NCI-H1694 treated with DMSO at 0.1 percent for 48 hours (cell line): ENCODE measurements at regions not wholly inside any gene's neighbourhood (a gene's known extent, or its start where the extent isn't known, plus 50 kb on each side); places are given as distances from the start of the nearest gene placed in this dataset.

ENCODE experiments used
- DNase-seq: peaks from one replicate; lab custom pipeline; 2025; lab: John Stamatoyannopoulos, UW

- no peak for DNase-seq
Observed at GRCh38 chr1:38719880-38720279, 139.7 kb downstream of the RRAGC start.

- no peak for DNase-seq
Observed at GRCh38 chr1:38718031-38718430, 141.5 kb downstream of the RRAGC start.

GRCh38 chr1:38716229-38716628 lies 143.3 kb downstream of the RRAGC start:
- no peak for DNase-seq

GRCh38 chr1:38715415-38715814 lies 144.2 kb downstream of the RRAGC start:
- DNase-seq, result no peak

GRCh38 chr1:38712046-38712445 lies 147.5 kb downstream of the RRAGC start:
- DNase-seq, result no peak

GRCh38 chr1:38708701-38709258 lies 150.8 kb downstream of the RRAGC start:
- DNase-seq, result no peak

GRCh38 chr1:38701088-38701487 lies 158.5 kb downstream of the RRAGC start:
- no peak for DNase-seq

- DNase-seq, result no peak
Observed at GRCh38 chr1:38700077-38700470, 159.5 kb downstream of the RRAGC start.

- DNase-seq, result no peak
Observed at GRCh38 chr1:38699330-38700076, 160.1 kb downstream of the RRAGC start.

- DNase-seq, result no peak
Observed at GRCh38 chr1:38697387-38697786, 162.2 kb downstream of the RRAGC start.

- DNase-seq, result no peak
Observed at GRCh38 chr1:38696371-38696770, 163.2 kb downstream of the RRAGC start.

- no peak for DNase-seq
Observed at GRCh38 chr1:38693759-38694158, 165.8 kb downstream of the RRAGC start.

GRCh38 chr1:38693031-38693430 lies 166.5 kb downstream of the RRAGC start:
- no peak for DNase-seq

- no peak for DNase-seq
Observed at GRCh38 chr1:38690790-38691449, 168.7 kb downstream of the RRAGC start.

GRCh38 chr1:38686927-38687255 lies 172.7 kb downstream of the RRAGC start:
- no peak for DNase-seq

- no peak for DNase-seq
Observed at GRCh38 chr1:38686167-38686926, 173.2 kb downstream of the RRAGC start.

GRCh38 chr1:38685388-38685787 lies 174.2 kb downstream of the RRAGC start:
- peak; percentile 34 for DNase-seq

GRCh38 chr1:38680801-38681510 lies 178.6 kb downstream of the RRAGC start:
- DNase-seq, result no peak

- no peak for DNase-seq
Observed at GRCh38 chr1:38677756-38678155, 181.8 kb downstream of the RRAGC start.

- DNase-seq, result no peak
Observed at GRCh38 chr1:38677311-38677710, 182.3 kb downstream of the RRAGC start.

- DNase-seq, result no peak
Observed at GRCh38 chr1:38672692-38673091, 186.9 kb downstream of the RRAGC start.

GRCh38 chr1:38671221-38671620 lies 188.4 kb downstream of the RRAGC start:
- no peak for DNase-seq
